HEK293 (cell line): ENCODE measurements at regions not wholly inside any gene's neighbourhood (a gene's known extent, or its start where the extent isn't known, plus 50 kb on each side); places are given as distances from the start of the nearest gene placed in this dataset.

ENCODE experiments used
- CTCF ChIP-seq: fragments of 450-650 bp; formaldehyde crosslinking; IDR thresholded peaks from 2 replicates; pipeline ENCODE4 v1.5.1; 2016; ENCODE audit warnings: missing biosample characterization, missing genetic modification characterization
- GLI4 ChIP-seq: fragments of 450-650 bp; formaldehyde crosslinking; IDR thresholded peaks from 2 replicates; pipeline ENCODE4 v1.5.1; 2016; ENCODE audit warnings: missing biosample characterization, missing genetic modification characterization
- HOXA7 ChIP-seq: sonication (generic); formaldehyde crosslinking; IDR thresholded peaks from 2 replicates; pipeline ENCODE4 v1.8.1; 2022; ENCODE audit warnings: missing genetic modification reagents, borderline replicate concordance
- YY1 ChIP-seq: fragments of 450-650 bp; formaldehyde crosslinking; IDR thresholded peaks from 2 replicates; pipeline ENCODE4 v1.5.1; 2018; ENCODE audit warnings: missing biosample characterization, missing genetic modification characterization
- ZBTB7A ChIP-seq: fragments of 450-650 bp; formaldehyde crosslinking; IDR thresholded peaks from 2 replicates; pipeline ENCODE4 v1.5.1; 2016; ENCODE audit warnings: low read depth, missing biosample characterization, missing genetic modification characterization
- ZNF121 ChIP-seq: fragments of 450-650 bp; formaldehyde crosslinking; IDR thresholded peaks from 2 replicates; pipeline ENCODE4 v1.5.1; 2016; ENCODE audit warnings: missing biosample characterization, missing genetic modification characterization
- ZNF184 ChIP-seq: fragments of 450-650 bp; IDR thresholded peaks from 2 replicates; pipeline ENCODE4 v1.5.1; 2018; ENCODE audit warnings: missing biosample characterization, mild to moderate bottlenecking, missing genetic modification characterization
- ZNF335 ChIP-seq: fragments of 450-650 bp; formaldehyde crosslinking; conservative IDR thresholded peaks from 2 replicates; pipeline ENCODE4 v1.5.1; 2016; ENCODE audit warnings: missing biosample characterization, missing genetic modification characterization
- ZNF501 ChIP-seq: fragments of 450-650 bp; formaldehyde crosslinking; IDR thresholded peaks from 2 replicates; pipeline ENCODE4 v1.5.1; 2016; ENCODE audit warnings: missing biosample characterization, missing genetic modification characterization
- ZNF645 ChIP-seq: fragments of 450-650 bp; formaldehyde crosslinking; IDR thresholded peaks from 2 replicates; pipeline ENCODE4; 2016; ENCODE audit warnings: missing biosample characterization, missing genetic modification characterization
- ZNF664 ChIP-seq: fragments of 450-650 bp; formaldehyde crosslinking; IDR thresholded peaks from 2 replicates; pipeline ENCODE4 v1.5.1; 2016; ENCODE audit warnings: missing biosample characterization, missing genetic modification characterization

- TF ChIP-seq HOXA7 (CRISPR knock-in tag) (no peak), CTCF (no peak), ZNF184 (tag by site-specific recombination) (no peak), ZNF335 (tag by site-specific recombination) (no peak), GLI4 (tag by site-specific recombination) (no peak), ZNF664 (tag by site-specific recombination) (no peak), ZNF645 (tag by site-specific recombination) (no peak), ZBTB7A (no peak), ZNF121 (tag by site-specific recombination) (no peak), YY1 (no peak), ZNF501 (tag by site-specific recombination) (no peak)
Measured at GRCh38 chr5:153902016-153902415, 136.7 kb downstream of the FAM114A2 start.
